Spleen (tissue), 3 donors: ENCODE measurements at regions not wholly inside any gene's neighbourhood (a gene's known extent, or its start where the extent isn't known, plus 50 kb on each side); places are given as distances from the start of the nearest gene placed in this dataset.

Source experiments
- POLR2A ChIP-seq, 3 donors: fragments of 450-650 bp; IDR thresholded peaks; one replicate each; pipeline ENCODE4 v1.5.1; 2017; ENCODE audit warnings: antibody characterized with exemption in 3 of 3, mild to moderate bottlenecking in 1 of 3
- POLR2AphosphoS5 ChIP-seq, 3 donors: sonication (generic); formaldehyde crosslinking; IDR thresholded peaks; one replicate each; pipeline ENCODE4 v1.5.1; 2017; ENCODE audit warnings: antibody characterized with exemption in 3 of 3

DNA sequence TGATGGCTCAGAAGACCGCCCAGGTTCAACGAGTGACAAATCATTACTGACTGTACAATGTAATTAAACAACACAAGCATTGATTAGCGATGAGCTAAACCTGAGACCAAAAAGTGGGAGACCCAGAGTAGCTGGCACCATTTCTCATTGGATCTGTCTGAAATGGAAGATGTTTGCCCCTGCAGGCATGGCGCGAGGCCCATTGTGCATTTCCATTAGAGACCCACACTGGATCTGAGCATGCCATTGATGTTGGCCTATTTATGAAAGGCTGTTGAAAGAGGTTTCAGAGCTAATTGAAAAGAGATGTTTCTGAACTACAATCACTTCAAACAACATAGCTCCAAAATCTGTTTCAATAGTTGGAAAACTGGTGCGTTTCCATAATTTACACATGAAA is 196.7 kb downstream of the TFAP2B start:
- TF ChIP-seq POLR2AphosphoS5 (IDR thresholded peaks at IDR 0.05) (no peak), POLR2A (IDR thresholded peaks at IDR 0.05) (no peak)
